Transverse colon (tissue), 4 donors: ENCODE measurements at regions not wholly inside any gene's neighbourhood (a gene's known extent, or its start where the extent isn't known, plus 50 kb on each side); places are given as distances from the start of the nearest gene placed in this dataset.

Source experiments
- DNase-seq: peaks from one replicate; pipeline ENCODE4 v3.0.0-alpha.2; 2019
- H3K27ac ChIP-seq, 4 donors: fragments of 200-600 bp; sonication (generic); 2 replicates each; pipeline ENCODE4 v1.5.1; 2016 to 2018; ENCODE audit warnings: inconsistent platforms in 4 of 4
- H3K27me3 ChIP-seq: fragments of 200-600 bp; sonication (generic); 2 replicates; pipeline ENCODE4 v1.5.1; 2017; ENCODE audit warnings: inconsistent platforms
- H3K36me3 ChIP-seq, 4 donors: fragments of 200-600 bp; sonication (generic); 2 replicates each; pipeline ENCODE4 v1.5.1; 2017 to 2019; ENCODE audit warnings: inconsistent platforms in 4 of 4
- H3K4me1 ChIP-seq, 4 donors: fragments of 200-600 bp; sonication (generic); 2 replicates each; pipeline ENCODE4 v1.5.1; 2017 to 2020; ENCODE audit warnings: inconsistent platforms in 4 of 4
- H3K4me3 ChIP-seq, 4 donors: fragments of 200-600 bp; sonication (generic); 1 replicate in 1 of 4; 2 replicates in 3 of 4; pipeline versions ENCODE4 v1.5.1 to v1.6.1; 2017 to 2019; ENCODE audit warnings: inconsistent platforms in 4 of 4
- H3K9me3 ChIP-seq, 2 donors: fragments of 200-600 bp; sonication (generic); 2 replicates each; pipeline ENCODE4 v1.5.1; 2017 to 2019; ENCODE audit warnings: inconsistent platforms in 2 of 2
- EP300 ChIP-seq: sonication (generic); formaldehyde crosslinking; IDR thresholded peaks from one replicate; pipeline ENCODE4 v1.6.1; 2017; ENCODE audit warnings: antibody characterized with exemption, low read depth
- POLR2A ChIP-seq: fragments of 450-650 bp; IDR thresholded peaks from one replicate; pipeline ENCODE4 v1.6.1; 2016; ENCODE audit warnings: antibody characterized with exemption, mild to moderate bottlenecking, moderate library complexity
- POLR2AphosphoS5 ChIP-seq, 3 donors: sonication (generic); formaldehyde crosslinking; IDR thresholded peaks; one replicate each; pipeline ENCODE4 v1.6.1; 2016; ENCODE audit warnings: antibody characterized with exemption in 3 of 3
- WGBS, 2 donors: methylation state at CpG; one replicate each; pipeline ENCODE4 v1.1.5; 2018; ENCODE audit warnings: low coverage in 1 of 2; 5-methylcytosine and 5-hydroxymethylcytosine counted together
- in situ Hi-C, 4 donors: fragments of 200-750 bp; cut with MboI; loops; one replicate each; pipeline versions ENCODE4 v1.15.0 to v1.15.1; 2017; ENCODE audit warnings: low sequenced_read_pairs in 3 of 4, low pct_ligation_motif_present in 1 of 4, low pct_unique_long_range_greater_than_20kb in 1 of 4
- intact Hi-C: fragments of 100-400 bp; cut with DNase I; formaldehyde crosslinking; loops from one replicate; pipeline ENCODE4 v1.15.1; 2023; ENCODE audit warnings: low total_unique reads
- TF ChIP-seq, protein P1 (sequence below), 5 experiments: fragments of 200-600 bp in 3 of 5; fragments of 450-650 bp in 2 of 5; sonication (generic) in 3 of 5; IDR thresholded peaks; 1 replicate in 2 of 5; 2 replicates in 3 of 5; pipeline ENCODE4 v1.5.1; 2016 to 2017; ENCODE audit warnings: antibody characterized with exemption in 5 of 5, inconsistent platforms in 3 of 5, mild to moderate bottlenecking in 2 of 5, moderate library complexity in 1 of 5

DNA sequence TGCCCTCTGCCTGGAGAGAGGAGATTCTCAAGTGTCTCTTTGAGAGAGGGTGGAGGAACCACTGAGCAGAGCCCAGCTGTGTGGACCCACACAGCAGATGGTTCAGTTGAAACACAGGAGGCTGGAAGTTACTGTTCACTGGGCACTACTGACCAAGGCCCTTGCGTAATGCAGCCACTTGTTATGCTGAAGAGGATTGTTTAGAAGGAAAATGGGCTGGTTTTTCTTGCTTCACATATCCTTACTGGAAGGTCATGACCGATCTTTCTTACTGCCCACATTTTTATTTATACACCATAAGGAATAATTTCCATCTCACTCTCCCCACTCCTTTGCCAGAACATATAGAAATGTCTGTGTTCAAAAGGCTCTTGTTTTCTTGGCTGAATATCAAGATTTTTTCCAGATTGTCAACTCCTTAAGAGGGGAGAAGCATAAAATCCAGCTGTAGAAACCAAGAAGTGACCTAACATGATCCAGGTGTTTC is 375.1 kb upstream of the DDHD1 start:
- intact Hi-C loops = no loop called here
- H3K4me1 ChIP-seq = peaks cover 0 to 6% (median 0%) of the 10 kb centered on the region in 4 donors
- WGBS, 2 donors = 75% methylated on average over 2 of the region's 2 CpGs; no CpG with 5 or more reads in 1 of the 2 donors
- in situ Hi-C loops = loop anchor here (25.0 kb wide), 2 partner anchors 659 to 809 kb away; no protein-coding TSS in a partner anchor
- no peaks in the 10 kb centered on the region for H3K9me3 ChIP-seq
- DNase-seq = no peak
- H3K36me3 ChIP-seq = no peaks in the 10 kb centered on the region
- no peaks in the 10 kb centered on the region for H3K27me3 ChIP-seq
- H3K4me3 ChIP-seq = no peak overlapping the region
- TF ChIP-seq POLR2AphosphoS5 (IDR thresholded peaks at IDR 0.05) (no peak), POLR2A (no peak), EP300 (no peak)
- TF ChIP-seq, protein P1, sequence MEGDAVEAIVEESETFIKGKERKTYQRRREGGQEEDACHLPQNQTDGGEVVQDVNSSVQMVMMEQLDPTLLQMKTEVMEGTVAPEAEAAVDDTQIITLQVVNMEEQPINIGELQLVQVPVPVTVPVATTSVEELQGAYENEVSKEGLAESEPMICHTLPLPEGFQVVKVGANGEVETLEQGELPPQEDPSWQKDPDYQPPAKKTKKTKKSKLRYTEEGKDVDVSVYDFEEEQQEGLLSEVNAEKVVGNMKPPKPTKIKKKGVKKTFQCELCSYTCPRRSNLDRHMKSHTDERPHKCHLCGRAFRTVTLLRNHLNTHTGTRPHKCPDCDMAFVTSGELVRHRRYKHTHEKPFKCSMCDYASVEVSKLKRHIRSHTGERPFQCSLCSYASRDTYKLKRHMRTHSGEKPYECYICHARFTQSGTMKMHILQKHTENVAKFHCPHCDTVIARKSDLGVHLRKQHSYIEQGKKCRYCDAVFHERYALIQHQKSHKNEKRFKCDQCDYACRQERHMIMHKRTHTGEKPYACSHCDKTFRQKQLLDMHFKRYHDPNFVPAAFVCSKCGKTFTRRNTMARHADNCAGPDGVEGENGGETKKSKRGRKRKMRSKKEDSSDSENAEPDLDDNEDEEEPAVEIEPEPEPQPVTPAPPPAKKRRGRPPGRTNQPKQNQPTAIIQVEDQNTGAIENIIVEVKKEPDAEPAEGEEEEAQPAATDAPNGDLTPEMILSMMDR (IDR thresholded peaks at IDR 0.05) = no peak
- peak overlapping the region in 1 of 4 donors; percentile 25 for H3K27ac ChIP-seq

- Histone ChIP-seq H3K9me3 (no peaks in the 10 kb centered on the region), H3K27me3 (no peaks in the 10 kb centered on the region), H3K36me3 (no peaks in the 10 kb centered on the region), H3K4me1 (peaks cover 0 to 6% (median 0%) of the 10 kb centered on the region in 4 donors), H3K4me3 (no peak overlapping the region), H3K27ac (no peak overlapping the region)
- TF ChIP-seq POLR2A = no peak
- TF ChIP-seq, protein P1 (IDR thresholded peaks at IDR 0.05) = no peak
- TF ChIP-seq EP300 = no peak
- TF ChIP-seq POLR2AphosphoS5 (IDR thresholded peaks at IDR 0.05) = no peak
- in situ Hi-C loops = loop anchor here (25.0 kb wide), 2 partner anchors 661 to 811 kb away; no protein-coding TSS in a partner anchor
- DNase-seq = no peak
- 58 to 78% methylated on average over 2 to 3 of the region's 3 CpGs for WGBS, 2 donors
- intact Hi-C loops = no loop called here
These were observed 373.1 kb upstream of the DDHD1 start for GRCh38 chr14:53526200-53526599.

- H3K27ac ChIP-seq = no peak overlapping the region
- 65% methylated on average over 2 of the region's 2 CpGs; no CpG with 5 or more reads in 1 of the 2 donors for WGBS, 2 donors
- H3K4me3 ChIP-seq = no peak overlapping the region
- peaks cover 0 to 6% (median 0%) of the 10 kb centered on the region in 4 donors for H3K4me1 ChIP-seq
- no peak for DNase-seq
- intact Hi-C loops (no loop called here), in situ Hi-C loops (loop anchor here (25.0 kb wide), 2 partner anchors 662 to 812 kb away; no protein-coding TSS in a partner anchor)
- H3K36me3 ChIP-seq = no peaks in the 10 kb centered on the region
- TF ChIP-seq POLR2AphosphoS5 (IDR thresholded peaks at IDR 0.05) (no peak), POLR2A (no peak), EP300 (no peak)
- TF ChIP-seq, protein P1 (IDR thresholded peaks at IDR 0.05) = no peak
- no peaks in the 10 kb centered on the region for H3K9me3 ChIP-seq
- H3K27me3 ChIP-seq = no peaks in the 10 kb centered on the region
These were observed 372.5 kb upstream of the DDHD1 start for GRCh38 chr14:53525608-53526007.

DNA sequence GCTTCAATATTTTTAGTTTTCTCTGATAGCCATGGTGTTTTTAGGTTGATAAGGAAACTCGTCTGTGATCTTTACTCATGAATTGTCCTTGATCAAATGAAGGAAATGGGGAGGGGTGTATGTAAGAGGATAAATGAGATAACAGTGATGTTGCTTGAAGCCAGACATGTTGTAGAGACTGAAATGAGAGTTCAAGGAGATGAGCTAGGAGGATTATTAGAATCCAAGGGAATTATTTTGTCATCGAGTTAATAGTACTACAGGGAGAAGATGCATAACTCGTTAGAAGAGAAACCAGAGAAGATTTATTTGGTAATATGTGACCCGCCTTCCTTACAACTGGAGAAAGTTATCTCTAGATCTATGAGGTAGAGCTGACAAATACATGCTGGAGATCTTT is 371.3 kb upstream of the DDHD1 start:
- WGBS, 2 donors = 76 to 80% methylated on average over 4 of the region's 4 CpGs
- TF ChIP-seq POLR2AphosphoS5 (IDR thresholded peaks at IDR 0.05) (no peak), POLR2A (no peak), EP300 (no peak)
- TF ChIP-seq, protein P1 (IDR thresholded peaks at IDR 0.05) = no peak
- DNase-seq = no peak
- H3K27ac ChIP-seq = no peak overlapping the region
- intact Hi-C loops = no loop called here
- H3K36me3 ChIP-seq = no peaks in the 10 kb centered on the region
- H3K4me3 ChIP-seq = no peak overlapping the region
- H3K9me3 ChIP-seq = no peaks in the 10 kb centered on the region
- no peaks in the 10 kb centered on the region for H3K27me3 ChIP-seq
- in situ Hi-C loops = no loop called here
- H3K4me1 ChIP-seq = peaks cover 0 to 6% (median 0%) of the 10 kb centered on the region in 4 donors
